IMR-90 (cell line): ENCODE measurements at regions not wholly inside any gene's neighbourhood (a gene's known extent, or its start where the extent isn't known, plus 50 kb on each side); places are given as distances from the start of the nearest gene placed in this dataset.

Experiments used
- ATAC-seq: fragments of 200-7000 bp; cut with Tn5 transposase; 2 replicates; pipeline ENCODE4 v1.9.1; 2020; ENCODE audit warnings: low read depth, mild to moderate bottlenecking, moderate library complexity
- BruUV-seq: library from RNA; stranded (reverse); fragments of 400-500 nt; replicated peaks from 2 replicates; lab custom pipeline; 2021; lab: Mats Ljungman, UMichigan
- CTCF ChIA-PET: fragments of 300-600 bp; formaldehyde crosslinking; extraction: SDS; loops from one replicate; lab custom pipeline; 2021; ENCODE audit warnings: antibody characterized with exemption; lab: Yijun Ruan, JAX
- POLR2A ChIA-PET: fragments of 300-600 bp; sonication (Branson Sonifier 250); formaldehyde crosslinking; loops from one replicate; lab custom pipeline; 2022; ENCODE audit warnings: antibody characterized with exemption; ENCODE audit not compliant: unreplicated experiment; lab: Charles Lee
- DNase-seq: peaks from one replicate; pipeline ENCODE4 v3.0.0; 2013
- H2AFZ ChIP-seq: replicated peaks from 2 replicates; pipeline ENCODE3; 2013; ENCODE audit warnings: low read length, mild to moderate bottlenecking; ENCODE audit not compliant: poor library complexity
- H2AK5ac ChIP-seq: 2 replicates; pipeline ENCODE4 v1.6.1; 2013; ENCODE audit warnings: low read depth, low read length, inconsistent platforms
- H2AK9ac ChIP-seq: replicated peaks from 2 replicates; pipeline ENCODE3; 2013; ENCODE audit warnings: mild to moderate bottlenecking, low read depth, low read length, moderate library complexity; ENCODE audit not compliant: poor library complexity
- H2BK120ac ChIP-seq: 2 replicates; pipeline ENCODE4 v1.6.1; 2013; ENCODE audit warnings: low read depth, low read length, inconsistent platforms
- H2BK15ac ChIP-seq: 3 replicates; pipeline ENCODE4 v1.6.1; 2013; ENCODE audit warnings: low read depth, low read length, inconsistent platforms
- H2BK20ac ChIP-seq: 2 replicates; pipeline ENCODE4 v1.6.1; 2013; ENCODE audit warnings: low read depth, mild to moderate bottlenecking, inconsistent platforms, low read length, moderate library complexity
- H2BK5ac ChIP-seq: 2 replicates; pipeline ENCODE4 v1.6.1; 2013; ENCODE audit warnings: mild to moderate bottlenecking, low read depth, low read length, inconsistent platforms; ENCODE audit not compliant: poor library complexity, severe bottlenecking
- H3K14ac ChIP-seq: replicated peaks from 2 replicates; pipeline ENCODE4 v1.6.1; 2013; ENCODE audit warnings: low read depth, low read length, inconsistent platforms
- H3K18ac ChIP-seq: 2 replicates; pipeline ENCODE4 v1.6.1; 2013; ENCODE audit warnings: low read depth, low read length, control low read depth
- H3K23ac ChIP-seq: 2 replicates; pipeline ENCODE4 v1.6.1; 2013; ENCODE audit warnings: low read depth, low read length, inconsistent platforms
- H3K27ac ChIP-seq: 2 replicates; pipeline ENCODE4 v1.5.1; 2013; ENCODE audit warnings: mild to moderate bottlenecking, control low read depth, low read length; ENCODE audit not compliant: insufficient read depth
- H3K27me3 ChIP-seq: 2 replicates; pipeline ENCODE4 v1.6.1; 2013; ENCODE audit warnings: low read length; ENCODE audit not compliant: control insufficient read depth, insufficient read depth
- H3K36me3 ChIP-seq: 2 replicates; pipeline ENCODE4 v1.6.1; 2013; ENCODE audit warnings: low read length, mixed read lengths; ENCODE audit not compliant: control insufficient read depth, insufficient read depth
- H3K4ac ChIP-seq: 2 replicates; pipeline ENCODE4 v1.6.1; 2013; ENCODE audit warnings: low read depth, low read length, inconsistent platforms
- H3K4me1 ChIP-seq: 2 replicates; pipeline ENCODE4 v1.6.1; 2013; ENCODE audit warnings: low read length, mixed read lengths; ENCODE audit not compliant: control insufficient read depth, insufficient read depth
- H3K4me2 ChIP-seq: 2 replicates; pipeline ENCODE4 v1.6.1; 2013; ENCODE audit warnings: low read depth, mild to moderate bottlenecking, control low read depth, low read length, moderate library complexity
- H3K4me3 ChIP-seq: 2 replicates; pipeline ENCODE4 v1.5.1; 2013; ENCODE audit warnings: low read depth, mild to moderate bottlenecking, control low read depth, low read length, moderate library complexity; ENCODE audit not compliant: insufficient read depth
- H3K56ac ChIP-seq: 2 replicates; pipeline ENCODE4 v1.6.1; 2013; ENCODE audit warnings: low read length, inconsistent platforms; ENCODE audit not compliant: insufficient read depth; ENCODE audit errors: extremely low read depth
- H3K79me1 ChIP-seq, 2 experiments: 2 replicates each; pipeline ENCODE4 v1.6.1; 2013; ENCODE audit warnings: low read length in 2 of 2, inconsistent platforms in 1 of 2, low read depth in 1 of 2
- H3K9ac ChIP-seq: 2 replicates; pipeline ENCODE4 v1.6.1; 2013; ENCODE audit warnings: low read depth, low read length, control low read depth
- H3K9me1 ChIP-seq: 2 replicates; pipeline ENCODE4 v1.6.1; 2013; ENCODE audit warnings: low read length, inconsistent platforms; ENCODE audit not compliant: insufficient read depth
- H3K9me3 ChIP-seq: 2 replicates; pipeline ENCODE4 v1.6.1; 2013; ENCODE audit warnings: low read length; ENCODE audit not compliant: control insufficient read depth, insufficient read depth
- H4K20me1 ChIP-seq: 2 replicates; pipeline ENCODE4 v1.6.1; 2013; ENCODE audit warnings: low read length, inconsistent platforms; ENCODE audit not compliant: insufficient read depth
- H4K5ac ChIP-seq: 2 replicates; pipeline ENCODE4 v1.6.1; 2013; ENCODE audit warnings: mild to moderate bottlenecking, low read depth, low read length, control low read depth
- H4K8ac ChIP-seq, 2 experiments: 2 replicates each; pipeline ENCODE4 v1.6.1; 2013; ENCODE audit warnings: low read depth in 2 of 2, low read length in 2 of 2, control low read depth in 1 of 2, inconsistent platforms in 1 of 2
- H4K91ac ChIP-seq: 2 replicates; pipeline ENCODE4 v1.6.1; 2013; ENCODE audit warnings: low read depth, low read length, inconsistent platforms; ENCODE audit not compliant: insufficient read depth
- CEBPB ChIP-seq: IDR thresholded peaks from 2 replicates; pipeline ENCODE4 v1.6.1; 2012; ENCODE audit warnings: low read depth, low read length, improper control_type of control experiment
- MAFK ChIP-seq: IDR thresholded peaks from 2 replicates; pipeline ENCODE4 v1.6.1; 2012; ENCODE audit warnings: low read depth, low read length, improper control_type of control experiment
- NFE2L2 ChIP-seq: fragments of 150-350 bp; IDR thresholded peaks from 2 replicates; pipeline ENCODE4 v1.6.1; 2016; ENCODE audit warnings: low read depth, mild to moderate bottlenecking, low read length
- RCOR1 ChIP-seq: IDR thresholded peaks from 2 replicates; pipeline ENCODE4 v1.6.1; 2012; ENCODE audit warnings: mild to moderate bottlenecking, low read length, improper control_type of control experiment; ENCODE audit not compliant: insufficient replicate concordance
- RFX5 ChIP-seq: IDR thresholded peaks from 2 replicates; pipeline ENCODE4 v1.8.0; 2012; ENCODE audit warnings: low read depth, mild to moderate bottlenecking, low read length, moderate library complexity
- SMC3 ChIP-seq: fragments of 150-350 bp; IDR thresholded peaks from 2 replicates; pipeline ENCODE4 v1.6.1; 2016; ENCODE audit warnings: low read depth, mild to moderate bottlenecking, antibody characterized with exemption, low read length, moderate library complexity
- WGBS, 2 experiments: methylation state at CpG; one replicate each; pipeline versions ENCODE4 v1.1.5 to v1.1.7; 2013; ENCODE audit warnings: missing lambda C conversion rate in 2 of 2; ENCODE audit not compliant: insufficient read length in 1 of 2; ENCODE audit errors: extremely low coverage in 2 of 2; 5-methylcytosine and 5-hydroxymethylcytosine counted together
- dilution Hi-C: fragments of 300-500 bp; cut with HindIII; formaldehyde crosslinking; loops from one replicate; pipeline ENCODE4 v1.14.3; 2018; ENCODE audit warnings: low sequenced_read_pairs; ENCODE audit not compliant: unreplicated experiment
- in situ Hi-C: fragments of 300-500 bp; cut with MboI; formaldehyde crosslinking; loops from 3 replicates; pipeline ENCODE4 v1.14.3; 2019; ENCODE audit warnings: low sequenced_read_pairs, inconsistent platforms, mixed read lengths
- intact Hi-C: fragments of 100-400 bp; cut with micrococcal nuclease; formaldehyde crosslinking; loops from 2 replicates; pipeline ENCODE4 v1.10.0; 2022
- TF ChIP-seq, protein P1 (sequence below): conservative IDR thresholded peaks from 2 replicates; pipeline ENCODE4 v1.5.1; 2012; ENCODE audit warnings: mild to moderate bottlenecking, low read depth, low read length, improper control_type of control experiment

DNA sequence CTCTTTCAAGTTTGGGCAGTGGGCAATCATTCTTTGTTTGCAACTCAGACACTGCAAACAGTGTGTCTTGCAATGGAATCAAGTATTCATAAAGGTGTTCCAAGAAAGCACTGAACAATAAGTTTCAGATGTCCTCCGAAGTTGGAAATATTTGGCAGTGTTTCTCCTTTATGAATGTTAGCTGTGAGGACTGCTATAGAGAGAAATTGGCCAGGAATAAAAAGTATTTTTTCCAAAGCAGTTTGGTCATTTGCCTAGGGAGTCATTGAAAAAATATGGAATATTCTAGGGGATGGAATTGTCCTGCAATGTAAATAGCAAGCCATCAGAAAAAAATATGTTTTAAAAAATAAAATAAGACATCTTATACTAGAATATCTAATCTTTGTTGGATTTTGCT lies 688.6 kb upstream of the SEMA6A start:
- dilution Hi-C loops = no loop called here
- no TSS peak for BruUV-seq
- Histone ChIP-seq H3K4ac (no peak overlapping the region), H3K36me3 (no peaks in the 10 kb centered on the region), H4K5ac (no peak overlapping the region), H3K9ac (no peak overlapping the region), H2AFZ (no peak overlapping the region), H2BK20ac (no peak overlapping the region), H2AK5ac (no peak overlapping the region), H3K9me1 (no peaks in the 10 kb centered on the region), H3K56ac (no peak overlapping the region), H2AK9ac (no peak overlapping the region), H3K79me1 (no peaks in the 10 kb centered on the region), H3K27me3 (no peaks in the 10 kb centered on the region), H3K4me1 (no peaks in the 10 kb centered on the region), H2BK120ac (no peak overlapping the region), H3K4me2 (no peak overlapping the region), H3K9me3 (peaks cover 4% of the 10 kb centered on the region; the same call in 1 of the 2 replicates), H4K8ac (no peak overlapping the region), H3K23ac (no peak overlapping the region), H3K4me3 (no peak overlapping the region), H4K20me1 (no peaks in the 10 kb centered on the region), H3K27ac (no peak overlapping the region), H3K18ac (no peak overlapping the region), H2BK15ac (no peak overlapping the region), H4K91ac (no peak overlapping the region), H3K14ac (no peak overlapping the region), H2BK5ac (no peak overlapping the region)
- no peak for ATAC-seq
- WGBS, 2 experiments = no CpG with 5 or more reads among the region's 1 CpG
- ChIA-PET CTCF (interaction anchor here (0.6 kb wide), 1 partner anchor 922 kb away, joined by 3 read pairs; no protein-coding TSS in a partner anchor), POLR2A (no interaction called here)
- TF ChIP-seq RFX5 = no peak
- no peak for TF ChIP-seq SMC3
- no peak for TF ChIP-seq CEBPB
- TF ChIP-seq, protein P1, sequence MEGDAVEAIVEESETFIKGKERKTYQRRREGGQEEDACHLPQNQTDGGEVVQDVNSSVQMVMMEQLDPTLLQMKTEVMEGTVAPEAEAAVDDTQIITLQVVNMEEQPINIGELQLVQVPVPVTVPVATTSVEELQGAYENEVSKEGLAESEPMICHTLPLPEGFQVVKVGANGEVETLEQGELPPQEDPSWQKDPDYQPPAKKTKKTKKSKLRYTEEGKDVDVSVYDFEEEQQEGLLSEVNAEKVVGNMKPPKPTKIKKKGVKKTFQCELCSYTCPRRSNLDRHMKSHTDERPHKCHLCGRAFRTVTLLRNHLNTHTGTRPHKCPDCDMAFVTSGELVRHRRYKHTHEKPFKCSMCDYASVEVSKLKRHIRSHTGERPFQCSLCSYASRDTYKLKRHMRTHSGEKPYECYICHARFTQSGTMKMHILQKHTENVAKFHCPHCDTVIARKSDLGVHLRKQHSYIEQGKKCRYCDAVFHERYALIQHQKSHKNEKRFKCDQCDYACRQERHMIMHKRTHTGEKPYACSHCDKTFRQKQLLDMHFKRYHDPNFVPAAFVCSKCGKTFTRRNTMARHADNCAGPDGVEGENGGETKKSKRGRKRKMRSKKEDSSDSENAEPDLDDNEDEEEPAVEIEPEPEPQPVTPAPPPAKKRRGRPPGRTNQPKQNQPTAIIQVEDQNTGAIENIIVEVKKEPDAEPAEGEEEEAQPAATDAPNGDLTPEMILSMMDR = no peak
- TF ChIP-seq MAFK = no peak
- TF ChIP-seq RCOR1 = no peak
- TF ChIP-seq NFE2L2 = no peak
- intact Hi-C loops = no loop called here
- in situ Hi-C loops = no loop called here
- DNase-seq = no peak
